Posterior cingulate gyrus (tissue), 11 donors: ENCODE measurements at regions not wholly inside any gene's neighbourhood (a gene's known extent, or its start where the extent isn't known, plus 50 kb on each side); places are given as distances from the start of the nearest gene placed in this dataset.

Source experiments
- DNase-seq, 10 donors: peaks; one replicate each; pipeline versions ENCODE4 v3.0.0 to v3.0.0-alpha.2; 2020 to 2021; ENCODE audit warnings: mixed read lengths in 3 of 10
- intact Hi-C: fragments of 100-400 bp; cut with DNase I; formaldehyde crosslinking; loops from one replicate; pipeline ENCODE4 v1.15.1; 2023

- intact Hi-C loops: no loop called here
- DNase-seq: no peak
These were observed 477.4 kb upstream of the WWC1 start for GRCh38 chr5:167814040-167814439.

GRCh38 chr5:167814828-167815227, 476.6 kb upstream of the WWC1 start:
- intact Hi-C loops: no loop called here
- no peak for DNase-seq

- DNase-seq: no peak
- intact Hi-C loops: no loop called here
These were observed 475.1 kb upstream of the WWC1 start for GRCh38 chr5:167816354-167816753.

GRCh38 chr5:167816864-167817263, 474.6 kb upstream of the WWC1 start:
- no peak for DNase-seq
- intact Hi-C loops: no loop called here

DNA sequence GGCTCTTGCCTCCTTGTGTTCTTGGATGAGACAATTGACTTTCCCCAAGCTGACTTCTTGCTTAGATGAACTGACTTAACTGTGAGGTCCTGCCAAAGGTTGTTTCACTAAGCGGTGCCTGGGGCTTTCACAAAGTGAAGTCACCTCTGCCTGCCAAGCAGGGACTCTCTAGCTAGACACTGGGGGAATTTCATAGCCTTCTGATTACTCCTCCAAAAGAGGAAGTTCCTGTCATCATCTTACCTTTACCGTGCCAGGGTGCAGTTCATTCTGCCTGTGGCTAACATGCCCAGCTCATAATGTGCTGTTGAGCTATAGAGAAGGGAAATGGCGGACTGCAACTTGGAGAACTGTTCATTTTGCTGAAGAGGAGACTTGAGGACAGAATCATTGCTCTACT, 472.0 kb upstream of the WWC1 start:
- DNase-seq: no peak
- intact Hi-C loops: no loop called here

- DNase-seq: no peak
- intact Hi-C loops: no loop called here
These were observed 471.1 kb upstream of the WWC1 start for GRCh38 chr5:167820101-167820990.

DNA sequence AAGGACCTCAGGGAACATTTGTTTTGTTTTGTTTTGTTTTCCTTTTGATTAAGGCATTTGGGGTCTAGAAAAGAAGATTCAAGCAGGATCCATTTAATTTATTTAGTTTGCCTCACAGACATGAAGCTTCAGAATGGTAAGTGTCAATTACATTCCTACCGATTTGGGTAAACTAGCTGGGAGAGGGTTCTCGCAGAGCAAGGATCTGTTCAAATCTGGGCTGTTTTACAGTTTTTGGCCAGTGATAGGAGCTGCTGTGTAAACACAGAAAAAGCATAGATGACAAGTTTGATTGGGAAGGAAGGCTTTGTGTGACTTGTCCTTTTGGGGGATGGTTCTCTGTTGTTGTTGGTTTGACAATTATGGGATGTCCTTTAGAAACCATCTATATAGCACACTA, 470.3 kb upstream of the WWC1 start:
- intact Hi-C loops: no loop called here
- DNase-seq: no peak

GRCh38 chr5:167821669-167822068, 469.8 kb upstream of the WWC1 start:
- no peak for DNase-seq
- intact Hi-C loops: no loop called here

DNA sequence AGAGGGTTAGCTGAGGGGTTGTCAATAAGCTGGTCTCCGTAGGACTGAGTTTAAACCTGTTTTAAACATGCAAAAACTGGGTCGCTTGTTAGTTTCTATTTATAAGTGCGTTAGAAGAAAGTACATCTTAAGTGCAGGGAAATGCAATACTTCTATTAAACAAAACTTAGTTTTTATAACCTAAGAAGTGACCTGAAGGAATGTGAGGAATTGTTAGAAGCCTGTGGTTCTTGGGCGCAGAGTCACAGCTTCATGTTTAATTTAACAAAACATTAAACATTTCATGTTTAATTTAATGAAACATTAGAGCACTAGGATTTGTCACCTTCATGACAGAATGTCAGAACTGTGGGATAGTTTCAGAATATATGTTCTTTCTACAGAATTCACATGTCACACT, 469.2 kb upstream of the WWC1 start:
- intact Hi-C loops: no loop called here
- DNase-seq: no peak

DNA sequence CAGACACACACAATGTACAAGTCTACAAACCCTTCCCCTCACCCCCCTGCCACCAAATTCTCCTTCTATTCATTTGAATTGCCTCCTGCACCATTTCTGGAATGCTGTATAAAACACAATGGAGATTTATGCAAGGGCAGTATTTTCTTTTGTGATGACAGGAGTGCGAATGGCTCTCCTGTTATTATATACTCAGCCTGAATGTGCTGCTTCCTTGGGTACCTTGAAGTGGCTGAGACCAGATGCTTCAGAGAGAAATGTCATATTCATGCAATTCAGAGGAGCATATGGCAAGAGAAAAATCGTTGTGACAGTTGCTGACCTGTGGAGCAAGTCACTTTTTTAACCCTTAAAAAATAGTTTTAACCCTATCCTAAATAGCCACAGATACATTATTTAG, 468.0 kb upstream of the WWC1 start:
- no peak for DNase-seq
- intact Hi-C loops: no loop called here

DNA sequence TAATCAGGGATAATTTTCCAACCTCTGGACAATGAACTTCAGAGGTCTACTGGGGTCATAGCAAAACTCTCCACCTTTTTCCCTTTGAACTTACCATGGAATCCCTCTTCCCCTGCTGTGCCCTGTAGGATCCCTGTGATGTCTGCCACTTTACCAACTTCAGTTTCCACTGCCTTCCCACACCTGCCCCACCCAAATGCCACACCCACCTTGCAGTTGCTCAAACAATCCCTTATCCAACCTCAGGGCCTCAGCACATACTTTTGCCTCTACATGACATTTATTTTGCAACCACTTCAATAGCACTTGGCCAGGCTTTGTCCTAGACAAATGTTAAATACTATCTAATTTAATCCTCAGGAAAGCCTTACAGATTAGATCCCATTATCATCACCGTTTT, 463.7 kb upstream of the WWC1 start:
- intact Hi-C loops: no loop called here
- DNase-seq: no peak

DNA sequence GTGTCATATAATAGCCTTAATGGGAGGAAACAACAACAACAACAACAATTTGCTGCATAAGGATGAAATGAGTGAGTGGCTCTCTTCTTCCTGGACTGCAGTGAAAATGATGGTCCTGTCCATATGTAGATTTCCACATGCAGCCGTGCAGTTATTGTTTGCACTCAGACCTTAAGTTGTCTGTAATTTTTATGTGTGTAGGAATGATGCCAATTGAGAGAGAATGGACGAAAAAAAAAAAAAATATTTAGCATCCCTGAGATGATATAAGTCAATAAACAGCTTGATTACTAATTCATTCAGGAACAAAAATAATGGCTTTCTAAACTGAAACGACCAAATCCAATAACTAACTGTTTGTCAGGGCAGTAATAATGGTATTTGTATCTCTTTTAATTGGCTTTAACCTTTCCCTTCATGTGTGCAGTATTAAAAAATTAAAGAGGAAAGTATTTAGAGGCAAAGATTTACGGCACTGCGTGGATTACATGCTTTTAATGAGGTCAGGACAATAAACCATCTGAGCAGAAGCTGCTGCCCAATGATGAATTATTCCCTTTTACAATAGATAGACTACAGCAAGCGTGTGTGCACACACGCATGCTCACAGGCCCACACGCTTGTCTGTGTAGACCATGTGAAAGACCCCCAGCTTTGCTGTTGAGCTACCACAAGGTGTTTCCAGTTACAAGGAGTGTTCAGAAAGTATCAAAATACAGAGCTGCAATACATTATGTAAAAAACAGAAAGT, 459.5 kb upstream of the WWC1 start:
- intact Hi-C loops: no loop called here
- no peak for DNase-seq

DNA sequence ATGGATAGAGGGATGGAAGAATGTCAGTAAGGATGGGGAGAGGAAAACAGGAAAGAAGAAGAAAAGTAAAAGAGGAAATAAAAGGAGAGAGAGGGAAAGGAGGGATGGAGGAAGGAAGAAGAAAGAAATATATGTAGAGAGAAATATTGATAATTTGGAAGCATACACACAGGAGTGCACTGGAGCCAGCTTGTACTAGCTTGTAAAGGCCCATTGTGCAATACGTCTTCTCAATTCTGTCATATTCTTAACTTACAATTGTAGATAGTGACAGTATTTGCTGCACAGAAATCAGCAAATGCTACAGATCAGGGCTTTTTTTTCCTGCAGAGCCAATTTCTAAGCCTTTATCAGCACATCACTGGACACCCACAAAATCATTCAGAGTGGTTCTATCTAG, 458.8 kb upstream of the WWC1 start:
- DNase-seq: no peak
- intact Hi-C loops: no loop called here

DNA sequence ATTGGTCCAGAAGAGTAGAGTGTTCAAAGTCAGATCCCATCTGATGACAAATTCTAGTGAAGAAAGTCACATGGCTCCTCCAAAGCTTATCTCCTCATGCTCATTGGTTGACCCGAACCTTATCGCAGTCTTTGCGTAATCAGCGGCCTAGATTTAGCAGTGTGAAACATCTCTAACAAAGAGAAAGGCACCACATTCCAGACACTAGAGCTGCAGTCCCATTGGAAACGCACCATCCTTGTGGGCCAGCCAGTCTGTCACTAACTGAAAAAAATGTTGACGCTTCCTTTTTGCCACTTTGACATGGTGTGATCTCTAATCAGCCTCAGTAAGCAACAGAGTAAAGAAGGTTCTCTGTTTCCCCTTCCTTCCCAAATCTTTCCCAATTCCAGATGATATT, 458.0 kb upstream of the WWC1 start:
- intact Hi-C loops: no loop called here
- no peak for DNase-seq

GRCh38 chr5:167835146-167835545, 456.3 kb upstream of the WWC1 start:
- no peak for DNase-seq
- intact Hi-C loops: no loop called here

- DNase-seq: no peak
- intact Hi-C loops: no loop called here
These were observed 454.3 kb upstream of the WWC1 start for GRCh38 chr5:167837127-167837526.

- no peak for DNase-seq
- intact Hi-C loops: no loop called here
These were observed 452.4 kb upstream of the WWC1 start for GRCh38 chr5:167839065-167839464.

- intact Hi-C loops: no loop called here
- DNase-seq: no peak
These were observed 450.8 kb upstream of the WWC1 start for GRCh38 chr5:167840527-167841130.

DNA sequence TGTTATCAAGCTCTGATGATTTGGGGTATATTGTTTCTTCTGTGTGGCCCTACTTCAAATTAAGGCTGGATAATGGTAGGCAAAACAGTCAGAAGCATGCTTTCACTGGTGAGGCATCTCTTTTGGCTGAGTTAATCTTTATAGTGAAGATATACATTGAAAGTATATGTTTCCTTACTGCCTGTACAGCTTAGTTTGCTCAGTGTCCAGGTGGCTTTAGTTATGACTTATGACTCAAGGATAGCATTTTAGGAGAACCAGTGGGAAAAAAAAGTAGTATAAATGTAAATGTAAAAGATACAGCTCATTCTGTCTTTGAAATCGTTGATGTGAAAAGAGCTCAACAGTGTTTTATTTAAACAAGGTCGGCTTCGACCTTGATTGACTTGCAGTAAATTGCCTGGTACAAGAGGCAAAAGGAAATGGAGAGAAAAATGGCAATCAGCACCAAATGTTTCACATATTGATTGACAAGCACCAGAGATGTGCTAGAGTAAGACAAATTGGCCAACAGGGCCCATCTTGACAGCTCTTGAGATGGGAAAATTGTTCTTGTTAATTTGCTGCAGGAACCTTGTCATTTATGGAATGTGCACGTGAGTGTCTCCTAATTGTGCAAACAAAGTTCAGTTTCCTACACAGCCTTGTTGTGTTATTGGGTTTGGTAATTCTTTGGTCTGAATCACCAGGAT, 447.4 kb upstream of the WWC1 start:
- intact Hi-C loops: no loop called here
- DNase-seq: no peak

- no peak for DNase-seq
- intact Hi-C loops: no loop called here
These were observed 445.5 kb upstream of the WWC1 start for GRCh38 chr5:167845952-167846351.

DNA sequence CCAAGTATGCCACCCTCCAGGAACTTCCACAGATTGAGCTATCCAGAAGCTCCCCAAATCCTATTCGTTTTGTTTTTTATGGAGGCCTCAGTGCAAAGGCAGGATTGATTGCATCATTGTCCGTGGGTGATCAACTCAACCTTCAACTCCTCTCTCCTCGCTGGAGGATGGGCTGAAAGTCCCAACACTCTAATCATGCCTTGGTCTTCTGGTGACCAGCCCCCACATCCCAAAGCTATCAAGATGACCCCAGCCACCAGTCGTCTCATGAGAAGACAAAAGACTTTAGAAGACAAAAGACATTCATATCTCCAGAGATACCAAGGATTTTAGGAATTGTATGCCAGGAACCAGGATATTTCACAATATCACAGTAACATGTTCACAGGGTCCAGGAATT, 441.6 kb upstream of the WWC1 start:
- no peak for DNase-seq
- intact Hi-C loops: no loop called here
